ENCODE measurements at regions not wholly inside any gene's neighbourhood (a gene's known extent, or its start where the extent isn't known, plus 50 kb on each side); places are given as distances from the start of the nearest gene placed in this dataset.

DNA sequence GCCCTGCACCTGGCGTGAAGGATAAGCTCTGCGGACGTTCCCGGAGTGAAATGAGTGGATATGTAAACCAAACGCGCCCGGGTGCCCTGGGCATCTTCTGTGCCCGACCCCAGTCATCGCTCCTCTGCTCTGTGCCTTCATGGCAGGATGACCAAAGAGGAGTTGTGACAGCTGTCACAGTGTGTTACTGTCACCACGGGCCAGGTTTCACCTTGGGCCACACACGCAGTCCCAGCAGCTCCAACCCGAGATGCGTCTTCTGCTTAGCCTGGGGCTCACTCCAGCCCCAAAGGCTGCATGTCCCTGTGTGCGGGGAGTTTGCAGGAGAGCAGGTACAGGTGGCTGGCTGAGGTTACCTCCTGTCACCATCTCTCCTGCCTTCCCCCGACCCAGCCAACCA lies 311.6 kb downstream of the BMP7 start:
- DNase-seq: no peak
- H3K27ac Mint-ChIP-seq (ENCODE audit: unreplicated experiment): no peak overlapping the region
- peaks cover 46% of the 10 kb centered on the region for H3K4me1 Mint-ChIP-seq (ENCODE audit: low read depth, unreplicated experiment)
- no peak overlapping the region for H3K4me3 Mint-ChIP-seq (ENCODE audit: unreplicated experiment)
- TF ChIP-seq CTCF (IDR thresholded peaks at IDR 0.05; ENCODE audit: partially characterized antibody, unreplicated experiment): no peak
- H3K36me3 Mint-ChIP-seq (ENCODE audit: unreplicated experiment): peaks cover 8% of the 10 kb centered on the region
- peaks cover 12% of the 10 kb centered on the region for H3K27me3 Mint-ChIP-seq (ENCODE audit: unreplicated experiment)
- H3K9me3 Mint-ChIP-seq (ENCODE audit: unreplicated experiment): peaks cover 18% of the 10 kb centered on the region

DNA sequence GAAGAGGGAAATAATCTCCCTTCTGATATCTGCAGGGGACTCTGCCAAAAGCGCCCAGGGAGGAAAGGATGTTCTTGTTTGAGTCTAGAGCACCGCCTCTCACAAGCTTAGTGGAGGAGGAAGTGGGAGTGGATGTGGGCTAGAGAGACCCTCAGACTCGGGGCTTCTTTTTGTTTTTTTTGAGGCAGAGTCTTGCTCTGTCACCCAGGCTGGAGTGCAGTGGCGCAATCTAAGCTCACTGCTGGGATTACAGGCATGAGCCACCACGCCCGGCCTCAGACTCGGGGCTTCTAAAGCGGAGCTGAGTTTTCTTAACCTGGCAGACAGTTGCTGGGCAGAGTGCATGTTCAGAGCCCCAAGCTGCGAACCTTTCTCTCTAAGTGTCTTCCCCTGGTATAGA lies 310.8 kb downstream of the BMP7 start:
- peaks cover 49% of the 10 kb centered on the region for H3K4me1 Mint-ChIP-seq (ENCODE audit: low read depth, unreplicated experiment)
- peak overlapping the region; percentile 75 for H3K27ac Mint-ChIP-seq (ENCODE audit: unreplicated experiment)
- H3K36me3 Mint-ChIP-seq (ENCODE audit: unreplicated experiment): peaks cover 4% of the 10 kb centered on the region
- H3K27me3 Mint-ChIP-seq (ENCODE audit: unreplicated experiment): peaks cover 12% of the 10 kb centered on the region
- no peak for TF ChIP-seq CTCF (IDR thresholded peaks at IDR 0.05; ENCODE audit: partially characterized antibody, unreplicated experiment)
- H3K4me3 Mint-ChIP-seq (ENCODE audit: unreplicated experiment): no peak overlapping the region
- peaks cover 18% of the 10 kb centered on the region for H3K9me3 Mint-ChIP-seq (ENCODE audit: unreplicated experiment)
- DNase-seq: no peak

GRCh38 chr20:56956534-56956933 lies 309.9 kb downstream of the BMP7 start:
- H3K9me3 Mint-ChIP-seq (ENCODE audit: unreplicated experiment): peaks cover 18% of the 10 kb centered on the region
- H3K27me3 Mint-ChIP-seq (ENCODE audit: unreplicated experiment): peaks cover 12% of the 10 kb centered on the region
- H3K4me3 Mint-ChIP-seq (ENCODE audit: unreplicated experiment): no peak overlapping the region
- H3K36me3 Mint-ChIP-seq (ENCODE audit: unreplicated experiment): peaks cover 4% of the 10 kb centered on the region
- no peak for DNase-seq
- H3K27ac Mint-ChIP-seq (ENCODE audit: unreplicated experiment): peak overlapping the region; percentile 52
- TF ChIP-seq CTCF (IDR thresholded peaks at IDR 0.05; ENCODE audit: partially characterized antibody, unreplicated experiment): no peak
- H3K4me1 Mint-ChIP-seq (ENCODE audit: low read depth, unreplicated experiment): peaks cover 42% of the 10 kb centered on the region

GRCh38 chr20:56957737-56958553 lies 308.5 kb downstream of the BMP7 start:
- Mint-ChIP-seq H3K9me3 (ENCODE audit: unreplicated experiment) (peaks cover 19% of the 10 kb centered on the region), H3K36me3 (ENCODE audit: unreplicated experiment) (peaks cover 5% of the 10 kb centered on the region), H3K4me1 (ENCODE audit: low read depth, unreplicated experiment) (peaks cover 42% of the 10 kb centered on the region), H3K27ac (ENCODE audit: unreplicated experiment) (peak overlapping the region; percentile 99), H3K4me3 (ENCODE audit: unreplicated experiment) (peak overlapping the region; percentile 72), H3K27me3 (ENCODE audit: unreplicated experiment) (peaks cover 12% of the 10 kb centered on the region)
- TF ChIP-seq CTCF (IDR thresholded peaks at IDR 0.05; ENCODE audit: partially characterized antibody, unreplicated experiment): peak; percentile 40
- peak; percentile 91 for DNase-seq

- no peaks in the 10 kb centered on the region for H3K27me3 Mint-ChIP-seq (ENCODE audit: unreplicated experiment)
- H3K27ac Mint-ChIP-seq (ENCODE audit: unreplicated experiment): no peak overlapping the region
- no peak for DNase-seq
- no peak overlapping the region for H3K4me3 Mint-ChIP-seq (ENCODE audit: unreplicated experiment)
- TF ChIP-seq CTCF (IDR thresholded peaks at IDR 0.05; ENCODE audit: partially characterized antibody, unreplicated experiment): no peak
- H3K4me1 Mint-ChIP-seq (ENCODE audit: low read depth, unreplicated experiment): peaks cover 2% of the 10 kb centered on the region
- peaks cover 4% of the 10 kb centered on the region for H3K9me3 Mint-ChIP-seq (ENCODE audit: unreplicated experiment)
- peaks cover 3% of the 10 kb centered on the region for H3K36me3 Mint-ChIP-seq (ENCODE audit: unreplicated experiment)
These were observed 301.5 kb downstream of the BMP7 start for GRCh38 chr20:56964901-56965300.

All from glutamatergic neuron (in vitro differentiated cells).